HepG2 (cell line): ENCODE measurements at regions not wholly inside any gene's neighbourhood (a gene's known extent, or its start where the extent isn't known, plus 50 kb on each side); places are given as distances from the start of the nearest gene placed in this dataset.

Experiments used
- ATAC-seq: fragments of 200-7000 bp; cut with Tn5 transposase; 3 replicates; pipeline ENCODE4 v1.9.1; 2020; ENCODE audit warnings: mild to moderate bottlenecking, moderate library complexity
- BruUV-seq: library from RNA; stranded (reverse); fragments of 400-500 nt; replicated peaks from 2 replicates; lab custom pipeline; 2021; lab: Mats Ljungman, UMichigan
- CTCF ChIA-PET: fragments of 300-600 bp; formaldehyde crosslinking; extraction: SDS; loops from one replicate; lab custom pipeline; 2021; ENCODE audit warnings: low total read pairs, inconsistent platforms, low intra/inter-chr PET ratio; lab: Yijun Ruan, JAX
- POLR2A ChIA-PET: fragments of 350-600 bp; sonication (Branson Sonifier 250); formaldehyde crosslinking; loops from one replicate; lab custom pipeline; 2020; ENCODE audit warnings: antibody characterized with exemption, inconsistent platforms; lab: Yijun Ruan, JAX
- DNase-seq: peaks from one replicate; pipeline ENCODE4 v3.0.0-alpha.2; 2015; ENCODE audit warnings: low spot score
- FAIRE-seq: peaks from 3 replicates; lab custom pipeline; 2011; peaks lifted over from hg19 to GRCh38; lab: Jason Lieb, UNC
- H2AFZ ChIP-seq: one replicate; pipeline ENCODE4 v1.6.1; 2011; ENCODE audit warnings: low read length, inconsistent platforms
- H3K27ac ChIP-seq: fragments of 300-600 bp; 3 replicates; pipeline ENCODE4 v1.8.0; 2011; ENCODE audit warnings: mixed run types, mild to moderate bottlenecking, mixed read lengths, low read length, inconsistent platforms; ENCODE audit not compliant: insufficient read depth; ENCODE audit errors: extremely low read length
- H3K27me3 ChIP-seq, 2 experiments: fragments of 200-600 bp in 1 of 2; 2 replicates in 1 of 2; 3 replicates in 1 of 2; pipeline versions ENCODE4 v1.6.0 to v1.8.0; 2011; ENCODE audit warnings: low read length in 2 of 2, mild to moderate bottlenecking in 2 of 2, moderate library complexity in 2 of 2, inconsistent platforms in 1 of 2; ENCODE audit not compliant: insufficient read depth in 2 of 2, control insufficient read depth in 1 of 2
- H3K36me3 ChIP-seq, 2 experiments: fragments of 200-600 bp in 1 of 2; replicated peaks in 1 of 2; 2 replicates in 1 of 2; 3 replicates in 1 of 2; pipeline versions ENCODE4 v1.5.1 to v1.8.0; 2011; ENCODE audit warnings: low read length in 2 of 2, inconsistent platforms in 1 of 2; ENCODE audit not compliant: insufficient read depth in 2 of 2, control insufficient read depth in 1 of 2
- H3K4me1 ChIP-seq: 2 replicates; pipeline ENCODE4 v1.5.1; 2012; ENCODE audit warnings: low read length, inconsistent platforms; ENCODE audit not compliant: insufficient read depth
- H3K4me2 ChIP-seq: 2 replicates; pipeline ENCODE4 v1.6.0; 2011; ENCODE audit warnings: low read depth, low read length, inconsistent platforms
- H3K4me3 ChIP-seq, 3 experiments: fragments of 200-600 bp in 1 of 3; sonication (generic), shearing (Covaris generic) in 1 of 3; replicated peaks in 1 of 3; 2 replicates each; pipeline ENCODE4 v1.5.1; 2011 to 2016; ENCODE audit warnings: low read length in 3 of 3, inconsistent platforms in 2 of 3, low read depth in 2 of 3, mild to moderate bottlenecking in 2 of 3, control low read depth in 1 of 3, mixed read lengths in 1 of 3; ENCODE audit not compliant: insufficient read depth in 1 of 3
- H3K79me2 ChIP-seq: one replicate; pipeline ENCODE4 v1.6.1; 2011; ENCODE audit warnings: low read length, inconsistent platforms; ENCODE audit not compliant: insufficient read depth
- H3K9ac ChIP-seq: 2 replicates; pipeline ENCODE4 v1.6.0; 2011; ENCODE audit warnings: mild to moderate bottlenecking, low read depth, low read length, inconsistent platforms; ENCODE audit not compliant: insufficient read depth
- H3K9me3 ChIP-seq: 2 replicates; pipeline ENCODE4 v1.5.1; 2012; ENCODE audit warnings: mild to moderate bottlenecking, low read length
- H4K20me1 ChIP-seq: 2 replicates; pipeline ENCODE4 v1.6.0; 2011; ENCODE audit warnings: inconsistent platforms, mild to moderate bottlenecking, low read length, moderate library complexity; ENCODE audit not compliant: insufficient read depth
- E2F5 ChIP-seq: sonication (generic); formaldehyde crosslinking; conservative IDR thresholded peaks from 2 replicates; pipeline ENCODE4 v1.4.0; 2020; ENCODE audit warnings: missing genetic modification reagents
- GATA4 ChIP-seq: sonication (generic); IDR thresholded peaks from 2 replicates; pipeline ENCODE4 v1.6.1; 2016; ENCODE audit warnings: antibody characterized with exemption, low read depth, borderline replicate concordance
- MYC ChIP-seq: sonication (generic); formaldehyde crosslinking; IDR thresholded peaks from 2 replicates; pipeline ENCODE4 v1.9.0; 2021; ENCODE audit warnings: missing genetic modification reagents, borderline replicate concordance
- NR2F2 ChIP-seq: IDR thresholded peaks from 2 replicates; pipeline ENCODE4 v1.6.1; 2012; ENCODE audit warnings: low read depth, inconsistent platforms, borderline replicate concordance
- whole genome bisulfite sequencing: methylation state at CpG from one replicate; pipeline ENCODE4 v1.1.6; 2017; ENCODE audit warnings: low lambda C conversion rate; 5-methylcytosine and 5-hydroxymethylcytosine counted together
- in situ Hi-C: cut with HindIII; loops from 2 replicates; pipeline ENCODE4 v1.10.0; 2017; ENCODE audit warnings: low pct_unique_long_range_greater_than_20kb; ENCODE audit not compliant: extremely low pct_ligation_motif_present
- intact Hi-C: fragments of 100-400 bp; cut with micrococcal nuclease; formaldehyde crosslinking; loops from one replicate; pipeline ENCODE4 v1.10.0; 2022; ENCODE audit not compliant: unreplicated experiment
- TF ChIP-seq, protein P1 (sequence below), 2 experiments: sonication (generic) in 1 of 2; formaldehyde crosslinking in 1 of 2; IDR thresholded peaks; 2 replicates each; pipeline versions ENCODE4 v1.4.0 to v1.6.1; 2016 to 2020; ENCODE audit warnings: borderline replicate concordance in 1 of 2, low read depth in 1 of 2, mild to moderate bottlenecking in 1 of 2, missing genetic modification reagents in 1 of 2

DNA sequence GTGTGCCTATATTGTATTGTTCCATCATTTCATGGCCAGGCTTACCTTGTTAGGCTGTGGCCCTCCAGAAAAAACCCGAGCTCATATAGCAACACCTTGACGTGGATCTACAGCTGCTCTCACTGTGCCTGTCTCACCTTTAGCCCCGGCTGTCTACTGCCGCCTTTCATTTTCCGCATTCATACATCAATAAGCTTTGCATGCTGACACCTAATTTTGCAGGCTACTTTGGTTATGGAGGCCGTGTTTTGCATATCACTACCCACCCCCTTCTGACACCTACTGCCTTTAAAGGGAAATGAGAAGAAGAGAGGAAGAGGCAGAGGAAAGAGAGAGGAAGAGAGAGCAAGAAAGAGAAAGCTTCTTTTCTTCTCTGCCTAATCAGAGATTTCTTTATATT lies 702.9 kb downstream of the BCL11A start:
- ChIA-PET POLR2A (no interaction called here), CTCF (no interaction called here)

More for the DNA sequence above, 702.9 kb downstream of the BCL11A start:
- H2AFZ ChIP-seq = no peak overlapping the region
- no peak for DNase-seq
- no peak for TF ChIP-seq GATA4
- TF ChIP-seq NR2F2 = no peak
- no peak for TF ChIP-seq E2F5
- TF ChIP-seq MYC (CRISPR knock-in tag) = no peak
- TF ChIP-seq, protein P1, sequence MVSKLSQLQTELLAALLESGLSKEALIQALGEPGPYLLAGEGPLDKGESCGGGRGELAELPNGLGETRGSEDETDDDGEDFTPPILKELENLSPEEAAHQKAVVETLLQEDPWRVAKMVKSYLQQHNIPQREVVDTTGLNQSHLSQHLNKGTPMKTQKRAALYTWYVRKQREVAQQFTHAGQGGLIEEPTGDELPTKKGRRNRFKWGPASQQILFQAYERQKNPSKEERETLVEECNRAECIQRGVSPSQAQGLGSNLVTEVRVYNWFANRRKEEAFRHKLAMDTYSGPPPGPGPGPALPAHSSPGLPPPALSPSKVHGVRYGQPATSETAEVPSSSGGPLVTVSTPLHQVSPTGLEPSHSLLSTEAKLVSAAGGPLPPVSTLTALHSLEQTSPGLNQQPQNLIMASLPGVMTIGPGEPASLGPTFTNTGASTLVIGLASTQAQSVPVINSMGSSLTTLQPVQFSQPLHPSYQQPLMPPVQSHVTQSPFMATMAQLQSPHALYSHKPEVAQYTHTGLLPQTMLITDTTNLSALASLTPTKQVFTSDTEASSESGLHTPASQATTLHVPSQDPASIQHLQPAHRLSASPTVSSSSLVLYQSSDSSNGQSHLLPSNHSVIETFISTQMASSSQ (IDR thresholded peaks at IDR 0.05; ENCODE audit: low read depth) = no peak
- TF ChIP-seq, protein P1 (CRISPR knock-in tag; IDR thresholded peaks at IDR 0.05; ENCODE audit: borderline replicate concordance) = no peak
- no peaks in the 10 kb centered on the region for H3K4me1 ChIP-seq
- H3K27ac ChIP-seq = no peak overlapping the region
- H3K36me3 ChIP-seq = no peaks in the 10 kb centered on the region
- H4K20me1 ChIP-seq = no peaks in the 10 kb centered on the region
- no peak for FAIRE-seq
- H3K27me3 ChIP-seq = no peaks in the 10 kb centered on the region
- no peak overlapping the region for H3K4me2 ChIP-seq
- H3K9ac ChIP-seq = no peak overlapping the region
- WGBS = 28% methylated on average over 6 of the region's 6 CpGs
- no TSS peak for BruUV-seq
- H3K79me2 ChIP-seq = no peaks in the 10 kb centered on the region
- intact Hi-C loops (no loop called here), in situ Hi-C loops (no loop called here)
- no peak for ATAC-seq
- no peak overlapping the region for H3K4me3 ChIP-seq
- no peaks in the 10 kb centered on the region for H3K9me3 ChIP-seq
